Bronchial epithelial cell (primary cell): ENCODE measurements at regions not wholly inside any gene's neighbourhood (a gene's known extent, or its start where the extent isn't known, plus 50 kb on each side); places are given as distances from the start of the nearest gene placed in this dataset.

Experiments
- DNase-seq: peaks from one replicate; pipeline ENCODE4 v3.0.0-alpha.2; 2010; ENCODE audit warnings: low read depth
- FAIRE-seq: peaks from 2 replicates; lab custom pipeline; 2011; peaks lifted over from hg19 to GRCh38; lab: Jason Lieb, UNC
- H3K27me3 ChIP-seq: 2 replicates; pipeline ENCODE4 v1.5.1; 2011; ENCODE audit warnings: low read length; ENCODE audit not compliant: control insufficient read depth, insufficient read depth
- H3K36me3 ChIP-seq: 2 replicates; pipeline ENCODE4 v1.5.1; 2011; ENCODE audit warnings: low read length; ENCODE audit not compliant: control insufficient read depth, insufficient read depth
- H3K4me3 ChIP-seq: 2 replicates; pipeline ENCODE4 v1.5.1; 2011; ENCODE audit warnings: mild to moderate bottlenecking, low read depth, low read length, control low read depth
- TF ChIP-seq, protein P1 (sequence below): IDR thresholded peaks from 2 replicates; pipeline ENCODE4 v1.5.1; 2011; ENCODE audit warnings: mild to moderate bottlenecking, moderate library complexity, low read length, control low read depth, inconsistent platforms; ENCODE audit not compliant: insufficient read depth, severe bottlenecking

DNA sequence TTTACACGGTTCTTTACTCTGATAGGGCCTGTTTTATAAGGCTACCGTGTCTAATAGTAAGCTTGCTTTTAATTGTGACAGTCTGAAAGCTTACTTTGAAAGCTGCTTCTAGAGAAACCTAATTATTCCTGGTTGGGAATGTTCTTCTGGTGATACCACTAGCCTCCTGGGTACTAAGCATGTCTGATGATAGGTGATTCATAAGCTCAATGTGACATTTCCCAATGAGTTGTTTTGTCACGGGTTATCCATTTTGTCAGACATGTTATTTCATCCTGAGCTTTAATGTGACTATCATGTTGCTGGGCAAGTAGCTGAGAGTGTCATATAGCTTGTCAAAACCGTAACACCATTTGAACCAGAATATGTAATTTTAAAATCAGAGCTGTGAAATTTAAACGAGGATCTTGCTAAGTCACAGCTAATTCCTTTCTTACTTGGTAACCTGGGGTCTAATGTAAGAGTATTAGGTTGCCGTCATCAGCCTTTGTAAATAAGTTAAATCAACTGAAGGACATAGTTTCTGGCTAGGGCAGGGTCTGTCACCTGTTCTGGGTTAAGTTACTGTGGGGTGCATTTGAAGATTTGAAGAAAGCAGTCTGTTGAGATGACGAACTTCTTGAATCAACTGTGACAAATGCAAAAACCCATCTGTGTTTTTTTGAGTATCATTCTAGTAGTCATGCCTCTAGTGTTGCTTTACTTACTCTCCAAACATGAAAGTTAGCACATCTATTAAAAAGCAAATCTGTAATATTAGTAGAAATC, 529.2 kb downstream of the USP25 start:
- no peaks in the 10 kb centered on the region for H3K27me3 ChIP-seq
- no peak overlapping the region for H3K4me3 ChIP-seq
- no peak for DNase-seq
- TF ChIP-seq, protein P1, sequence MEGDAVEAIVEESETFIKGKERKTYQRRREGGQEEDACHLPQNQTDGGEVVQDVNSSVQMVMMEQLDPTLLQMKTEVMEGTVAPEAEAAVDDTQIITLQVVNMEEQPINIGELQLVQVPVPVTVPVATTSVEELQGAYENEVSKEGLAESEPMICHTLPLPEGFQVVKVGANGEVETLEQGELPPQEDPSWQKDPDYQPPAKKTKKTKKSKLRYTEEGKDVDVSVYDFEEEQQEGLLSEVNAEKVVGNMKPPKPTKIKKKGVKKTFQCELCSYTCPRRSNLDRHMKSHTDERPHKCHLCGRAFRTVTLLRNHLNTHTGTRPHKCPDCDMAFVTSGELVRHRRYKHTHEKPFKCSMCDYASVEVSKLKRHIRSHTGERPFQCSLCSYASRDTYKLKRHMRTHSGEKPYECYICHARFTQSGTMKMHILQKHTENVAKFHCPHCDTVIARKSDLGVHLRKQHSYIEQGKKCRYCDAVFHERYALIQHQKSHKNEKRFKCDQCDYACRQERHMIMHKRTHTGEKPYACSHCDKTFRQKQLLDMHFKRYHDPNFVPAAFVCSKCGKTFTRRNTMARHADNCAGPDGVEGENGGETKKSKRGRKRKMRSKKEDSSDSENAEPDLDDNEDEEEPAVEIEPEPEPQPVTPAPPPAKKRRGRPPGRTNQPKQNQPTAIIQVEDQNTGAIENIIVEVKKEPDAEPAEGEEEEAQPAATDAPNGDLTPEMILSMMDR: no peak
- no peak for FAIRE-seq
- no peaks in the 10 kb centered on the region for H3K36me3 ChIP-seq

DNA sequence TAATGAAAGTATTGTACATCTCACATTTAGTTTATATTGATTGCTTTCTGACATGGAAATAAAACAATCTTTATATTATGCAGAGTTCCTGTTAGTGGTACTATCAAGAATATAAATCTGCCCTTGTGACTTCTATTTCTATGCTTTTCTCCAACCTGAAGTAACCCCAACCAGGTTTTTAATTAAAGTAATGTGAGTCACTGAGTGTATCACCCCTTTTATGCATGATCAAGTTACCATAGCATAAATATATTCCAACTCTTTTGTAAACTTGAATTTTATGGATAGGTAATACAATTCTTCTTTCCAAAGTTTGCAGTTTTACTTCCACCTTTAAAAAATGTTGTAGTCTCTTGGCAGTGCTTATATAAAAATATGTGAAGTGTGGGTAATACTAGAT, 532.3 kb downstream of the USP25 start:
- FAIRE-seq (no peak), DNase-seq (peak; percentile 10)
- Histone ChIP-seq H3K36me3 (no peaks in the 10 kb centered on the region), H3K4me3 (no peak overlapping the region), H3K27me3 (no peaks in the 10 kb centered on the region)
- TF ChIP-seq, protein P1: no peak

DNA sequence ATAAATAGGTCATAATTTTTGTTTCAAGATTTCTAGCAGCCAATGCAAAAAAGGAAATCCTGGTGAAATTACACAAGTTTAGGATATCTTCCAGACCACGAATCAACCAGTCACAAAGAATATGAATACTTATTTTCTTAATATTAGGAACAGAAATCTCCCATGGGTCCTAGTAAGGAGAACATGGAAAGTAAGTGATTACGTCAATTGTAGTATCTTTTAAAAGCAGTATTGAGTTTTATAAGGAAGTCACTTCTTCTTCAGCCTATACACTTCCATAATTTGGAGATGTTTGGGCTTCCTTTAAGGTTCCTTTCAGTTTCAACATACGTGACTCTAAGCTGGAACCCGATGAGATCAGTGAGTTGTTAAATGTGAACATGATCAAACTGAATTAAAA, 534.5 kb downstream of the USP25 start:
- no peaks in the 10 kb centered on the region for H3K27me3 ChIP-seq
- no peak overlapping the region for H3K4me3 ChIP-seq
- DNase-seq (no peak), FAIRE-seq (no peak)
- TF ChIP-seq, protein P1: no peak
- no peaks in the 10 kb centered on the region for H3K36me3 ChIP-seq

DNA sequence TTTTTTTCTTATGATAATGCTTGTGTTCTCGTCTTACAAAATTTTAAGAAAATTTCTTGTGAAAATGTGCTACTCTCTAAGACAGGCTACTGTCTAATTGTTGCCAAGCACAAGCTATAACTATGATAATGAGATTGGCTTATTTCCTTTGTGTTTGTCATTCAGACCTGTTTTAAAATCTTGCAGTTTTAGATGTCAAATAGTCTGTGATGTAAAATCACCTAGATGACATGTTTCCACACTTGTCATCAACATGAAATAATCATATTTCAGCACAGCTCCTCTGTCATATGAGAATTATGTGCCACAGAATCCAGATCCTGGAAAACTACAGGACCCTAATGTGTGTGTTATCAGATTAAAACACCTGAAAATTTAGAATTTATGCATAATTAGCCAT, 539.7 kb downstream of the USP25 start:
- H3K36me3 ChIP-seq: no peaks in the 10 kb centered on the region
- FAIRE-seq: no peak
- no peak for DNase-seq
- H3K4me3 ChIP-seq: no peak overlapping the region
- TF ChIP-seq, protein P1: no peak
- no peaks in the 10 kb centered on the region for H3K27me3 ChIP-seq

DNA sequence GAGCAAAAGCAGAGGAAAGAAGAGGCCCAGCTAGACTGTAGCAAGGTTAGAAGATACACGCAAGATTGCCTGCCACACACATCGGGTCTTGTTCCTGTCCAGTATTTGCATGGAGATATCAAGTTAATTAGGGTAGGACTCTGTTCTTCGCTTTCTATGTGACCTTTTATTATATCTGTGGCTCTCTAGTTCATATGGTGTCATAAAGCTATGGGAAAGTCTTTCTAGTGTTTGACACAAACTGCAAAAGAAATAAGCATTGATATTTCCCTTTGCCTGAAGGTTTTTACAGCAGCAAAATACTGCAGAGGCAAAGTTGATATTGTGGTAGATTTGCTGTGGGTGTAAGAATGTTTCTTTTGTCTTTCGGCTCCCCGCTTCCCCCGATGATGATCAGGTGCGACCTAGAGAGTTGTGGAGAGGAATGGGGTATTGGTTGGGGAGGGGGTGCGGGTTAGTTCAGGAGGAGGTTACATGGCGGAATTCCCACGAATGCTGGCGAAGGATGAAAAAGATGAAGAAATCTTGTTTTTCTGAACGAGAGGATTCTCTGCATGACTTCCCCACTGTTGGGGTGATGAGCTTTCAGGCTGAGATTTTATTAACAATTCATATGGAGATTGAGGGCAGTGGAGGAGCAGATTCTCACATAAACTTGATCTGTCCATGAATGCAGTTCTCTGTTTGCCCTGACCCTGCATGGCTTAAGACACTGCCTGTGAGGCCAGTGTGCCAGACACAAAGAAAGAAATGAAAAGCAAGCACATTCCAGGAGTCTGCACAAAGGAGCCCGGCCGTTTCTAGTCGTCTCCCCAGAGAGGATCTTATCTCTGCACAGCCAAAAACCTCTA, 550.2 kb downstream of the USP25 start:
- Histone ChIP-seq H3K4me3 (no peak overlapping the region), H3K36me3 (no peaks in the 10 kb centered on the region), H3K27me3 (no peaks in the 10 kb centered on the region)
- no peak for FAIRE-seq
- TF ChIP-seq, protein P1: no peak
- no peak for DNase-seq
